Osteoblast (primary cell): ENCODE measurements at regions not wholly inside any gene's neighbourhood (a gene's known extent, or its start where the extent isn't known, plus 50 kb on each side); places are given as distances from the start of the nearest gene placed in this dataset.

Source experiments
- DNase-seq: peaks from one replicate; pipeline ENCODE4 v3.0.0; 2011; ENCODE audit warnings: low spot score, mixed read lengths; ENCODE audit not compliant: insufficient read length; ENCODE audit errors: missing footprints
- H2AFZ ChIP-seq: 2 replicates; pipeline ENCODE4 v1.6.0; 2011; ENCODE audit warnings: mild to moderate bottlenecking, low read length
- H3K27ac ChIP-seq: 2 replicates; pipeline ENCODE4 v1.5.1; 2011; ENCODE audit warnings: mild to moderate bottlenecking, low read depth, low read length, moderate library complexity
- H3K27me3 ChIP-seq: 2 replicates; pipeline ENCODE4 v1.6.0; 2012; ENCODE audit warnings: mild to moderate bottlenecking, control low read depth, inconsistent platforms, low read length, moderate library complexity; ENCODE audit not compliant: insufficient read depth
- H3K36me3 ChIP-seq: 2 replicates; pipeline ENCODE4 v1.5.1; 2011; ENCODE audit warnings: mild to moderate bottlenecking, low read length, control low read depth, moderate library complexity; ENCODE audit not compliant: insufficient read depth
- H3K4me1 ChIP-seq: 2 replicates; pipeline ENCODE4 v1.5.1; 2011; ENCODE audit warnings: mild to moderate bottlenecking, low read length, control low read depth, moderate library complexity; ENCODE audit not compliant: insufficient read depth
- H3K4me2 ChIP-seq: 2 replicates; pipeline ENCODE4 v1.6.0; 2011; ENCODE audit warnings: mild to moderate bottlenecking, low read length; ENCODE audit not compliant: insufficient read depth
- H3K4me3 ChIP-seq: fragments of 200-600 bp; sonication (generic); 3 replicates; pipeline ENCODE4 v1.5.1; 2012; ENCODE audit warnings: mild to moderate bottlenecking, low read length, inconsistent platforms; ENCODE audit not compliant: insufficient read depth
- H3K79me2 ChIP-seq: 2 replicates; pipeline ENCODE4 v1.6.0; 2012; ENCODE audit warnings: mild to moderate bottlenecking, low read length, control low read depth, inconsistent platforms; ENCODE audit not compliant: insufficient read depth
- H3K9me3 ChIP-seq: 2 replicates; pipeline ENCODE4 v1.5.1; 2011; ENCODE audit warnings: low read depth, low read length, control low read depth
- H4K20me1 ChIP-seq: 2 replicates; pipeline ENCODE4 v1.6.0; 2012; ENCODE audit warnings: mild to moderate bottlenecking, low read length, control low read depth; ENCODE audit not compliant: insufficient read depth
- CTCF ChIP-seq: IDR thresholded peaks from 2 replicates; pipeline ENCODE4 v1.5.1; 2011; ENCODE audit warnings: mild to moderate bottlenecking, low read depth, low read length, moderate library complexity; ENCODE audit errors: extremely low read depth

GRCh38 chr20:24862186-24862585 lies 86.9 kb upstream of the CST7 start:
- Histone ChIP-seq H3K4me1 (peaks cover 14% of the 10 kb centered on the region), H3K4me2 (no peak overlapping the region), H3K36me3 (no peaks in the 10 kb centered on the region), H3K9me3 (peaks cover 14% of the 10 kb centered on the region), H3K4me3 (no peak overlapping the region), H3K79me2 (no peaks in the 10 kb centered on the region), H3K27ac (no peak overlapping the region), H3K27me3 (peaks cover 33% of the 10 kb centered on the region), H2AFZ (no peak overlapping the region), H4K20me1 (no peaks in the 10 kb centered on the region)
- DNase-seq, result no peak
- TF ChIP-seq CTCF, result no peak

- peaks cover 14% of the 10 kb centered on the region for H3K9me3 ChIP-seq
- no peaks in the 10 kb centered on the region for H3K36me3 ChIP-seq
- no peaks in the 10 kb centered on the region for H4K20me1 ChIP-seq
- no peak overlapping the region for H3K4me2 ChIP-seq
- H3K27me3 ChIP-seq, result peaks cover 37% of the 10 kb centered on the region
- H2AFZ ChIP-seq, result no peak overlapping the region
- no peak for DNase-seq
- peaks cover 14% of the 10 kb centered on the region for H3K4me1 ChIP-seq
- H3K27ac ChIP-seq, result no peak overlapping the region
- no peak overlapping the region for H3K4me3 ChIP-seq
- H3K79me2 ChIP-seq, result no peaks in the 10 kb centered on the region
- TF ChIP-seq CTCF, result no peak
Observed at GRCh38 chr20:24862606-24863005, 86.5 kb upstream of the CST7 start.

- Histone ChIP-seq H3K27me3 (peaks cover 42% of the 10 kb centered on the region), H3K36me3 (no peaks in the 10 kb centered on the region), H3K79me2 (no peaks in the 10 kb centered on the region), H3K4me2 (peak overlapping the region; percentile 11), H3K9me3 (peaks cover 14% of the 10 kb centered on the region), H2AFZ (no peak overlapping the region), H4K20me1 (no peaks in the 10 kb centered on the region), H3K4me1 (peaks cover 14% of the 10 kb centered on the region), H3K27ac (no peak overlapping the region), H3K4me3 (no peak overlapping the region)
- no peak for TF ChIP-seq CTCF
- peak; percentile 55 for DNase-seq
Observed at GRCh38 chr20:24863356-24863755, 85.7 kb upstream of the CST7 start.

GRCh38 chr20:24866008-24866407 lies 83.1 kb upstream of the CST7 start:
- Histone ChIP-seq H3K27me3 (peaks cover 30% of the 10 kb centered on the region), H3K27ac (no peak overlapping the region), H3K4me1 (peaks cover 14% of the 10 kb centered on the region), H3K4me3 (no peak overlapping the region), H3K4me2 (no peak overlapping the region), H3K36me3 (no peaks in the 10 kb centered on the region), H4K20me1 (no peaks in the 10 kb centered on the region), H2AFZ (no peak overlapping the region), H3K9me3 (peaks cover 14% of the 10 kb centered on the region), H3K79me2 (no peaks in the 10 kb centered on the region)
- no peak for TF ChIP-seq CTCF
- peak; percentile 46 for DNase-seq
